GM13977 (cell line): ENCODE measurements at regions not wholly inside any gene's neighbourhood (a gene's known extent, or its start where the extent isn't known, plus 50 kb on each side); places are given as distances from the start of the nearest gene placed in this dataset.

Source experiments
- DNase-seq: peaks from one replicate; pipeline ENCODE4 v3.0.0; 2012; ENCODE audit warnings: low spot score
- in situ Hi-C: fragments of 300-500 bp; cut with MboI; formaldehyde crosslinking; loops from one replicate; pipeline ENCODE4 v1.12.0; 2022; ENCODE audit warnings: low sequenced_read_pairs, low pct_unique_long_range_greater_than_20kb, mixed read lengths, inconsistent platforms; ENCODE audit not compliant: unreplicated experiment
- TF ChIP-seq, protein P1 (sequence below): IDR thresholded peaks from 2 replicates; pipeline ENCODE4 v1.5.1; 2012; ENCODE audit warnings: mild to moderate bottlenecking, control low read depth; ENCODE audit not compliant: insufficient read depth; ENCODE audit errors: extremely low read depth, missing control alignments

DNA sequence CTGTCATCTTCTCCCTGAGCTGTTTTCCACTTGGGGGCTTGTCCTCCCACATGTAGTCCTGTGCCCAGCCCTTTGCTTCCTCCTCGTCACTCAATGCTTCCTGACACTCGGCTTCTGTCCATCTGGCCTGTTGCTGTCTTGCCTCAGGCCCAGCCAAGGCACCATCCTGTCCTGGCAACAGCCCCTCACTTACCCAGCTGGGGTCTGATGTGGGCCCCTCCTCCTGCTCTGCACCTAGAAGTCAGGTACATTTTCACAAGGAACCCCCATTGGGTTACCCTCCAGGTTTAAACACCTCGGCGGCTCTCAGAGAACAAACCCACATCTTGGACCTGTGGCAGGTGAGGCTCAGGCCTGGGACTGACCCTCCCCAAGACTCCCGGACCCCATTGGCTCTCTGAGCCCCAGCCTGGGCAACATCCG is 784.8 kb downstream of the TBC1D22A start:
- in situ Hi-C loops = no loop called here

DNA sequence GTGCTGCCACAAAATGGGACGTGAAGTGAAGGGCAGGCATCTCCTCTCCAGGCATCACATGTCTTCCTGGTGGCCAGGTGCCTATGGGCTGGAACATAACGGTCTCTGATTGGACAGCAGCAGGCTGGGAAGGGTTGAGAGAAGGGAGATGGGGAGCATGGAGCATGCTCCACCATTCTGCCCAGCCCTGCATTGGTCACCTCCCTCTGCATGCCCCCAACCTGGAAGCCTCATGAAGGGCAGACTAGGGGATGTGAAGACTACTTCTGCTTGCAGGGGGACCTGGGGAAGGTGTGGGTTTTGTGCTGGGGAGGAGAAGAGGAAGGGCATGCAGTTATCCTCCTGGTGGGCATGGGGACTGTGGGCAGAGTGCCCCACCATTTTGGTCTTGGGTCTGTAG is 782.2 kb downstream of the TBC1D22A start:
- DNase-seq = no peak
- in situ Hi-C loops = no loop called here
- TF ChIP-seq, protein P1, sequence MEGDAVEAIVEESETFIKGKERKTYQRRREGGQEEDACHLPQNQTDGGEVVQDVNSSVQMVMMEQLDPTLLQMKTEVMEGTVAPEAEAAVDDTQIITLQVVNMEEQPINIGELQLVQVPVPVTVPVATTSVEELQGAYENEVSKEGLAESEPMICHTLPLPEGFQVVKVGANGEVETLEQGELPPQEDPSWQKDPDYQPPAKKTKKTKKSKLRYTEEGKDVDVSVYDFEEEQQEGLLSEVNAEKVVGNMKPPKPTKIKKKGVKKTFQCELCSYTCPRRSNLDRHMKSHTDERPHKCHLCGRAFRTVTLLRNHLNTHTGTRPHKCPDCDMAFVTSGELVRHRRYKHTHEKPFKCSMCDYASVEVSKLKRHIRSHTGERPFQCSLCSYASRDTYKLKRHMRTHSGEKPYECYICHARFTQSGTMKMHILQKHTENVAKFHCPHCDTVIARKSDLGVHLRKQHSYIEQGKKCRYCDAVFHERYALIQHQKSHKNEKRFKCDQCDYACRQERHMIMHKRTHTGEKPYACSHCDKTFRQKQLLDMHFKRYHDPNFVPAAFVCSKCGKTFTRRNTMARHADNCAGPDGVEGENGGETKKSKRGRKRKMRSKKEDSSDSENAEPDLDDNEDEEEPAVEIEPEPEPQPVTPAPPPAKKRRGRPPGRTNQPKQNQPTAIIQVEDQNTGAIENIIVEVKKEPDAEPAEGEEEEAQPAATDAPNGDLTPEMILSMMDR = no peak

More for the DNA sequence above, 784.8 kb downstream of the TBC1D22A start:
- TF ChIP-seq, protein P1 = no peak
- DNase-seq = no peak

DNA sequence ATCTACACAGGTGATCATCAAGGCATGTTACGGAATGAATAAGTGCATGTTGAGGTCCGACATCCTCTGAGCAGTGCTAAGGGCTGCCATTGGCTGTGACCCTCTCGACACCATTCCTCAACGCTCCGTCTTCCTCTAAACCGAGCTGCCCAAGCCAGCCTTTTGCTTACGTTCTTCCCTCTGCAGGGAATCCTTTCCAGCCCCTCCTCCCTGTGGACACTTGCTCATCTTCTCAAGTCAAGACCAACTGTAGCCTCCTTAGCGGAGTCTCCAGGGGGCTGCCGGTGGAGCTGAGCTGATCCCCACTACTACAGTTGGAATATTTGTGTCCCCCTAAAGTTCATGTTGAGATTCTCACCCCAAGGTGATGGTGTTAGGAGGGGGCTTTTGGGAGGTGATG is 781.0 kb downstream of the TBC1D22A start:
- DNase-seq = no peak
- in situ Hi-C loops = no loop called here
- TF ChIP-seq, protein P1 = no peak

DNA sequence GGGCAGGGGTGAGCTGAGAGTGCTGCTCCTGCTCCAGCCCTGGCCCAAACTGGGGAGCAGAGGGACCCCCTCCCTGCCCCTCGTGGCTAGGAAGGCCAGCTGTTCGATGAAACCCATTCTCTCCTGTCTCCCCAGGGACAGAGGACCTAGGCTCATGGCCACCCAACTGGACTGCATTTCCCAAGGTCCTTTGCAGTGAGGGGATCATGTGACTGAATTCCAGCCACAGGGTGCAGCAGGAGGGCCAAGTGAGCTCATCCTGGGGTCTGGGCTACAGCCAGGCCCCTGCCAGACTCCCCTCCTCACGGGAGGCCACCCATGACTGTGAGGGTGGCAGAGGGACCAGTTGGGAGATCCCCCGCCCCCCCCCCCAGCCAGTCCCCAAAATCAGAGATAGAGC is 777.6 kb downstream of the TBC1D22A start:
- TF ChIP-seq, protein P1 = no peak
- DNase-seq = no peak
- in situ Hi-C loops = no loop called here

DNA sequence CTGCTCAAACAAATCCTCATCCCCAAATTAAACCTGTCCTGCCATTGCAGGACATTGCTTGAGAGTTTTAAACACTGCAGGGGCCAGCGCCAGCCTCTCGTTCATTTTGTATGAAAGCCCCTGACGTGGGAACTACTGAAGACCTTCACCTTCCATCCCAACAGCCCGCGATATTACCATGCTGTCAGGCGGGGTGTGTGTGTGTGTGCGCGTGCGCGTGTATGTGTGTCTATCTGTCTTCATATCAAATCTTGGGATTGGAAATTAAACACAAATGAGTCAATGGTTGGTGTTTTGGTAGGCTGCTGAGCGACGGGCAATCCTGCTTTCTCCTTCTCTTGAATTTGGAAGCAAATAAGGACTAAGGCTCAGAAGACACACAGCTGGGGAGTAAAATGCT is 776.9 kb downstream of the TBC1D22A start:
- no peak for DNase-seq
- TF ChIP-seq, protein P1 = no peak
- in situ Hi-C loops = no loop called here

DNA sequence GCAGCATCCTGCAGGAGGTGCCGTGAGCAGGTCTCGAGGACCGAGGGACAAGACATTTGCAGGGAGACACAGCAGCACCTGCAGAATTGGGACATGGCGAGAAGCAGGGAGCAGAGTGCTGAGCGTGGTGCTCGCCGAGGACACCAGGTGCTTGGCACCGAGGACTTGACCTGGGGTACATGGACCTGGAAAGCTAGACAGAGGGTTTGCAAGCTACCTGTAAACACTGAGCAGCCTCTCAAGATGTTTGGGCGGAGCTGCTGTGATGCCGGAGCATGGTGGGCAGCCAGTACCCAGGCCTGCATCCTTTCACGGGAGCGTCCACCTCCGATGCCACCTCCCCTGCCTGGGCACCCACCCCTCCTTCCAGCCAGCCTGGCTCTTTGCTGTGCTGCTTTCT is 773.2 kb downstream of the TBC1D22A start:
- TF ChIP-seq, protein P1 = no peak
- in situ Hi-C loops = no loop called here

More for the DNA sequence above, 773.2 kb downstream of the TBC1D22A start:
- no peak for DNase-seq
